ENCODE measurements at regions not wholly inside any gene's neighbourhood (a gene's known extent, or its start where the extent isn't known, plus 50 kb on each side); places are given as distances from the start of the nearest gene placed in this dataset.

GRCh38 chr17:71864755-71865154 is 256.1 kb upstream of the SOX9 start:
- Histone ChIP-seq H2AFZ (no peak overlapping the region), H3K36me3 (replicated peaks; ENCODE audit: insufficient read depth, low read depth) (no peaks in the 10 kb centered on the region), H3K4me2 (no peak overlapping the region), H4K20me1 (ENCODE audit: insufficient read depth, poor library complexity, severe bottlenecking) (no peaks in the 10 kb centered on the region), H3K79me2 (no peaks in the 10 kb centered on the region), H3K27me3 (no peaks in the 10 kb centered on the region), H3K4me3 (no peak overlapping the region), H3K4me1 (ENCODE audit: insufficient read depth) (no peaks in the 10 kb centered on the region), H3K27ac (no peak overlapping the region), H3K9me3 (ENCODE audit: low read depth) (no peaks in the 10 kb centered on the region), H3K9me2 (replicated peaks; ENCODE audit: insufficient read depth) (no peaks in the 10 kb centered on the region)
- TF ChIP-seq EZH2phosphoT487 (IDR thresholded peaks at IDR 0.05; ENCODE audit: low read depth, severe bottlenecking, unreplicated experiment) (no peak), EZH2 (IDR thresholded peaks at IDR 0.05; ENCODE audit: borderline replicate concordance) (no peak)
- TF ChIP-seq, protein P1, sequence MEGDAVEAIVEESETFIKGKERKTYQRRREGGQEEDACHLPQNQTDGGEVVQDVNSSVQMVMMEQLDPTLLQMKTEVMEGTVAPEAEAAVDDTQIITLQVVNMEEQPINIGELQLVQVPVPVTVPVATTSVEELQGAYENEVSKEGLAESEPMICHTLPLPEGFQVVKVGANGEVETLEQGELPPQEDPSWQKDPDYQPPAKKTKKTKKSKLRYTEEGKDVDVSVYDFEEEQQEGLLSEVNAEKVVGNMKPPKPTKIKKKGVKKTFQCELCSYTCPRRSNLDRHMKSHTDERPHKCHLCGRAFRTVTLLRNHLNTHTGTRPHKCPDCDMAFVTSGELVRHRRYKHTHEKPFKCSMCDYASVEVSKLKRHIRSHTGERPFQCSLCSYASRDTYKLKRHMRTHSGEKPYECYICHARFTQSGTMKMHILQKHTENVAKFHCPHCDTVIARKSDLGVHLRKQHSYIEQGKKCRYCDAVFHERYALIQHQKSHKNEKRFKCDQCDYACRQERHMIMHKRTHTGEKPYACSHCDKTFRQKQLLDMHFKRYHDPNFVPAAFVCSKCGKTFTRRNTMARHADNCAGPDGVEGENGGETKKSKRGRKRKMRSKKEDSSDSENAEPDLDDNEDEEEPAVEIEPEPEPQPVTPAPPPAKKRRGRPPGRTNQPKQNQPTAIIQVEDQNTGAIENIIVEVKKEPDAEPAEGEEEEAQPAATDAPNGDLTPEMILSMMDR (IDR thresholded peaks at IDR 0.05; ENCODE audit: poor library complexity) = no peak
- WGBS (ENCODE audit: low lambda C conversion rate, missing lambda C conversion rate) = 60% methylated on average over 2 of the region's 2 CpGs
- no peak for DNase-seq (ENCODE audit: low spot score)

DNA sequence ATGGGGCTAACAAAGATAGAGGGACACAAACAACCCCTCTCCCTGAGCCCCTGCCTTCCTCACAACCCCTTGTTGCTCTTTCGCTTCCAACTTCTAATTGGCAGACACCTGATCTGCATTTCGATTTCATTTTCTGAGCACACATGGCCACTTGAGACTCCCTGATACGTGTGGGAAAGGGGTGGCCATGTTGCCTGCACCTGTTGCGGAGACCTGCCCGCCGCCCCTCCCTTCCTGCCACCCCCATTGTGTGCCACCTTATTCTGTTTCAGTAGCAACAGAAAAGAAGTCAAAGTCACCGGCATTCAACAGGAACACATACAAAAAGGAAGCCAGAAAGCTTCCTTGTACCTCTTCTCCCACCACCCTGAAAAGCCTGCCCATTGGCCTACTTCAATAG is 254.7 kb upstream of the SOX9 start:
- no peaks in the 10 kb centered on the region for H3K4me1 ChIP-seq (ENCODE audit: insufficient read depth)
- H3K9me3 ChIP-seq (ENCODE audit: low read depth) = no peaks in the 10 kb centered on the region
- H3K27ac ChIP-seq = no peak overlapping the region
- no peak overlapping the region for H3K4me3 ChIP-seq
- H3K4me2 ChIP-seq = no peak overlapping the region
- H3K9me2 ChIP-seq (replicated peaks; ENCODE audit: insufficient read depth) = no peaks in the 10 kb centered on the region
- WGBS (ENCODE audit: low lambda C conversion rate, missing lambda C conversion rate) = 95% methylated on average over 7 of the region's 7 CpGs
- H3K27me3 ChIP-seq = no peaks in the 10 kb centered on the region
- H3K79me2 ChIP-seq = no peaks in the 10 kb centered on the region
- H2AFZ ChIP-seq = no peak overlapping the region
- H4K20me1 ChIP-seq (ENCODE audit: insufficient read depth, poor library complexity, severe bottlenecking) = no peaks in the 10 kb centered on the region
- DNase-seq (ENCODE audit: low spot score) = no peak
- no peaks in the 10 kb centered on the region for H3K36me3 ChIP-seq (replicated peaks; ENCODE audit: insufficient read depth, low read depth)
- no peak for TF ChIP-seq EZH2phosphoT487 (IDR thresholded peaks at IDR 0.05; ENCODE audit: low read depth, severe bottlenecking, unreplicated experiment)
- TF ChIP-seq EZH2 (IDR thresholded peaks at IDR 0.05; ENCODE audit: borderline replicate concordance) = no peak
- TF ChIP-seq, protein P1 (IDR thresholded peaks at IDR 0.05; ENCODE audit: poor library complexity) = no peak

DNA sequence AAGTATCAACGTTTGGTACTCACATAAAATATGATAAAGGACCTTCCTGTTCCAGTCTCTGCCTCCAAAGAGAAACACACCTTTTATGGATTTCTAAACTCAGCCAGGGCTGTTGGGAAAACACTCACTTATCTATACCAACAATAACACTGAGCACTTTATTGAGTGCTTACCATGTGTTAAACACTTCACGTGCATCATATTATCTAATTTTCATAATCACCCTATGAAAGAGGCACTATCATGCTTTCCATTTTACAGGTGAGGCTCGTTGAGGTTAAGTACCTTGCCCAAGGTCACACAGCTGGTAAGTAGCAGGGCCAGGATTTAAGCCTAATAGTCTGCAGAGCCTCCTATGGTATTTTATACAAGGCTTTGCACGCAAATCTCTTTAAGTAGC is 251.5 kb upstream of the SOX9 start:
- Histone ChIP-seq H4K20me1 (ENCODE audit: insufficient read depth, poor library complexity, severe bottlenecking) (no peaks in the 10 kb centered on the region), H3K4me2 (no peak overlapping the region), H3K27me3 (no peaks in the 10 kb centered on the region), H3K79me2 (no peaks in the 10 kb centered on the region), H3K27ac (no peak overlapping the region), H3K36me3 (replicated peaks; ENCODE audit: insufficient read depth, low read depth) (no peaks in the 10 kb centered on the region), H2AFZ (no peak overlapping the region), H3K9me3 (ENCODE audit: low read depth) (no peaks in the 10 kb centered on the region), H3K4me1 (ENCODE audit: insufficient read depth) (no peaks in the 10 kb centered on the region), H3K9me2 (replicated peaks; ENCODE audit: insufficient read depth) (no peaks in the 10 kb centered on the region), H3K4me3 (no peak overlapping the region)
- no peak for TF ChIP-seq EZH2 (IDR thresholded peaks at IDR 0.05; ENCODE audit: borderline replicate concordance)
- TF ChIP-seq EZH2phosphoT487 (IDR thresholded peaks at IDR 0.05; ENCODE audit: low read depth, severe bottlenecking, unreplicated experiment) = no peak
- TF ChIP-seq, protein P1 (IDR thresholded peaks at IDR 0.05; ENCODE audit: poor library complexity) = no peak
- no peak for DNase-seq (ENCODE audit: low spot score)
- WGBS (ENCODE audit: low lambda C conversion rate, missing lambda C conversion rate) = 64% methylated on average over 4 of the region's 4 CpGs

Measured in hepatocyte (in vitro differentiated cells).